Epithelial cell of proximal tubule (primary cell): ENCODE measurements at regions not wholly inside any gene's neighbourhood (a gene's known extent, or its start where the extent isn't known, plus 50 kb on each side); places are given as distances from the start of the nearest gene placed in this dataset.

ENCODE experiments used
- DNase-seq: peaks from one replicate; pipeline ENCODE4 v3.0.0-alpha.2; 2011; ENCODE audit warnings: low read depth
- H3K4me3 ChIP-seq: 2 replicates; pipeline ENCODE4 v1.5.1; 2011; ENCODE audit warnings: low read depth, mild to moderate bottlenecking, low read length
- CTCF ChIP-seq: conservative IDR thresholded peaks from 2 replicates; pipeline ENCODE4 v1.5.1; 2012; ENCODE audit warnings: low read depth, mild to moderate bottlenecking, low read length

DNA sequence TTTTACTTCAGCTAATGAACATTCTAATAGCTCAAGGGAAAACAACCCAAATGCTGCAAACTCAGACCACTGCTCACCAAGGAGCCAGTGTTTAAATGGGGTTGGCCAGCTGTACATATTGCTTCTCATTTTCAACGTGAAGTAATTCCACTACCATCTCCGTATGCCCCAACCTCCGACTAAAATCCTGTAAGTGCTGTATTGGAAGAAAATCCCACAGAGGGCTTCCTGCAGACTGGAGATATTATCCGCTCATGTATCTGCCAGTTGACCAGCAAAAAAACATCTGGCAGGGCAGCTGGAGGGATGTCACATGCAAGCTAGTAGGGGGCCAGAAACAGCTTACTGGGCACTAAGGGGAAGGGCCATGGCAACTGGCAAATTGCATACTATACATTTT lies 485.0 kb downstream of the SNAPC1 start:
- TF ChIP-seq CTCF = no peak
- DNase-seq = no peak

DNA sequence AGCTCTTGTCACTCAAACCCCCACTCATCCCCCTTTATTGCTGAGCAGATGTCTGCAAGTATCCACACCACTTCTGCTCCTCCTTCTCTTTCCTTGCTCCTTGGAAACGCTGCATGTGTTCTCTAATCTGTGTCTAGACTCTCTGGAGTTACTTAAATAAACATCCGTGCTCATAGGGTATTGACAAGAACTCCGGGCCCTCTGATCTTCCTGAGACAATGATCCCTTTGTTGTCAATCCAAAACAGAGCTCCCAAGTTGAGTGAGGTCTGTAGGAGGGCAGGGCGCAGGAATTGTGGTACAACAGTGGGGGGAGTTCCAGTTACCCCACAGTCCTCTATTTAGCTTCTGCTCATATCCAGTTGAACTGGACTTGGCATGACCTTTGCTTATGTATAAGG lies 489.0 kb downstream of the SNAPC1 start:
- no peak for DNase-seq
- no peak for TF ChIP-seq CTCF
- no peak overlapping the region for H3K4me3 ChIP-seq

More for the DNA sequence above, 485.0 kb downstream of the SNAPC1 start:
- H3K4me3 ChIP-seq = no peak overlapping the region

GRCh38 chr14:62253171-62253570 lies 491.0 kb downstream of the SNAPC1 start:
- no peak for DNase-seq
- no peak overlapping the region for H3K4me3 ChIP-seq
- no peak for TF ChIP-seq CTCF

GRCh38 chr14:62253911-62254310 lies 491.7 kb downstream of the SNAPC1 start:
- TF ChIP-seq CTCF = no peak
- no peak for DNase-seq
- no peak overlapping the region for H3K4me3 ChIP-seq

DNA sequence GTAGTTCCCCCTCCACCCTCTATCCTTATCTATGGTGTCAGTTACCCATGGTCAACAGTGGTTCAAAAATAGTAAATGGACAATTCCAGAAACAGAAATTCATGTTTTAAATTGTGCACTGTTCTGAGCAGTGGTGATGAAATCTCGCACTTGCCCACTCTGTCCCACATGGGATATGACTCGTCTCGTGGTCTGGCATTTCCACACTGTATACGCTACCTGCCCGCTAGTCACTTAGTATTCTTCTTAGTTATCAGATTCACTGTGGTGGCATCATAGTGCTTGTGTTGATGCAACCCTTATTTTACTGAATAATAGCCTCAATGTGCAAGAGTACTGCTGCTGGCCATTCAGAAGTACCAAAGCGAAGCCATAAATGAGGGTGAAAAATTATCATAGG lies 507.0 kb downstream of the SNAPC1 start:
- TF ChIP-seq CTCF = no peak
- no peak overlapping the region for H3K4me3 ChIP-seq
- no peak for DNase-seq

GRCh38 chr14:62270236-62270635 lies 508.0 kb downstream of the SNAPC1 start:
- DNase-seq = no peak
- TF ChIP-seq CTCF = no peak

DNA sequence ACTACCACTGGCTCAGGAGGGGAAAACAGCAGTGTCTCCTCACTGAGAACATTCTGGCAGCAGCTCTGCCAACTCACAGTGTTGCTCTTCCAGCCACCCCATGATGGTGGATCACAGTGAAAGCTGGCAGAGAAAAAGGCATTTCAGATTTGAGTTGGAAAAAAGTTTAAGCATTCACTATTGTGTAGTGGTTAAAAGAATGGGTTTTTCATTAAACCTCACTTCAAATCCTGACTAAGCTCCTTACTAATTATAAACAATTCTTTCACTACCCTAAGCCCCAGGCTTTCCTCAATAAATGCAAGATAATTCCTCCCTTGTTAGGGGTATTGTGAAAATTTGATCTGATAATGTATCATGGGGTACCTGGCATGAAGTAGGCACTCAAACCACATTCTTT lies 518.1 kb downstream of the SNAPC1 start:
- no peak for TF ChIP-seq CTCF
- no peak for DNase-seq
- H3K4me3 ChIP-seq = no peak overlapping the region

More at GRCh38 chr14:62270236-62270635, 508.0 kb downstream of the SNAPC1 start:
- H3K4me3 ChIP-seq = no peak overlapping the region
